ENCODE measurements at regions not wholly inside any gene's neighbourhood (a gene's known extent, or its start where the extent isn't known, plus 50 kb on each side); places are given as distances from the start of the nearest gene placed in this dataset.

- Mint-ChIP-seq H3K9me3 (peaks cover 7% of the 10 kb centered on the region in 2 donors), H3K27me3 (no peaks in the 10 kb centered on the region), H3K4me3 (no peak overlapping the region), H3K4me1 (ENCODE audit: low read depth in 2 of 2) (no peaks in the 10 kb centered on the region), H3K27ac (no peak overlapping the region), H3K36me3 (ENCODE audit: insufficient read depth) (no peaks in the 10 kb centered on the region)
- ATAC-seq (replicated peaks) (no peak), DNase-seq (no peak)
These were observed 696.0 kb upstream of the EEF2KMT start for GRCh38 chr16:5793556-5793955.

DNA sequence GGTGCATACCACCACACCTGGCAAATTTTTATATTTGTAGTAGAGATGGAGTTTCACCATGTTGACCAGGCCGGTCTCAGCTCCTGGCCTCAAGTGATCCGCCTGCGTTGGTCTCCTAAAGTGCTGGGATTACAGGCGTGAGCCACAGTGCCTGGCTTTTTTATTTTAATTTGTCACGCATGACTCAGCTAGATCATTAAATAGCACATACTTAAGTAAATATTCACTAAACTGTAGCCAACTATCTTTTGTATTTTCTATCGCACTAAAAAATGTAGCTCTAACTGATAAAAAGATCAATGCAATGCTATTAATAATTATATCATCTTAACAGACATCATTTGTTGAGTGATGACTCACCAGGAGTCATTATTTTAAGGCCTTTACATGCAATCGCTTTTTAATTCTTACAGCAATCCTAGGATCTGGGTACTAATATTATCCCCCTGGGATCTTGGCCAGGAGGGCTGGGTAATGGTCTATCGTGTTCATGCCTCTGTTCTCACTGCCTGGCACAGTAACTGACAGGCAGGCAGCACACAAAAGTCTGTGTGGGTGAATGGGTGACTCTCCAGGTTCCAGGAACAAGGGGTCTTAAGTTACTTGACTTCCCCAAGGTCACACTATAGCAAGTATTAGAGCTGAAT, 693.5 kb upstream of the EEF2KMT start:
- H3K4me3 Mint-ChIP-seq, result no peak overlapping the region
- H3K9me3 Mint-ChIP-seq, result peaks cover 6 to 10% of the 10 kb centered on the region in 2 donors
- no peak for DNase-seq
- H3K4me1 Mint-ChIP-seq (ENCODE audit: low read depth in 2 of 2), result no peaks in the 10 kb centered on the region
- no peak overlapping the region for H3K27ac Mint-ChIP-seq
- no peak for ATAC-seq (replicated peaks)
- no peaks in the 10 kb centered on the region for H3K27me3 Mint-ChIP-seq
- H3K36me3 Mint-ChIP-seq (ENCODE audit: insufficient read depth), result no peaks in the 10 kb centered on the region

- Mint-ChIP-seq H3K4me1 (ENCODE audit: low read depth in 2 of 2) (no peaks in the 10 kb centered on the region), H3K4me3 (no peak overlapping the region), H3K9me3 (peaks cover 9 to 12% of the 10 kb centered on the region in 2 donors), H3K36me3 (ENCODE audit: insufficient read depth) (no peaks in the 10 kb centered on the region), H3K27ac (no peak overlapping the region), H3K27me3 (no peaks in the 10 kb centered on the region)
- DNase-seq (no peak), ATAC-seq (replicated peaks) (no peak)
These were observed 692.9 kb upstream of the EEF2KMT start for GRCh38 chr16:5790512-5790911.

GRCh38 chr16:5789033-5789432, 691.4 kb upstream of the EEF2KMT start:
- H3K27me3 Mint-ChIP-seq, result no peaks in the 10 kb centered on the region
- no peak overlapping the region for H3K4me3 Mint-ChIP-seq
- ATAC-seq (replicated peaks), result no peak
- no peaks in the 10 kb centered on the region for H3K36me3 Mint-ChIP-seq (ENCODE audit: insufficient read depth)
- no peaks in the 10 kb centered on the region for H3K4me1 Mint-ChIP-seq (ENCODE audit: low read depth in 2 of 2)
- DNase-seq, result no peak
- H3K27ac Mint-ChIP-seq, result no peak overlapping the region
- H3K9me3 Mint-ChIP-seq, result peaks cover 6 to 11% of the 10 kb centered on the region in 2 donors

GRCh38 chr16:5781436-5781835, 683.8 kb upstream of the EEF2KMT start:
- H3K27ac Mint-ChIP-seq, result no peak overlapping the region
- H3K4me3 Mint-ChIP-seq, result no peak overlapping the region
- DNase-seq, result no peak
- no peaks in the 10 kb centered on the region for H3K36me3 Mint-ChIP-seq (ENCODE audit: insufficient read depth)
- peaks cover 13 to 26% of the 10 kb centered on the region in 2 donors for H3K9me3 Mint-ChIP-seq
- H3K4me1 Mint-ChIP-seq (ENCODE audit: low read depth in 2 of 2), result no peaks in the 10 kb centered on the region
- no peak for ATAC-seq (replicated peaks)
- no peaks in the 10 kb centered on the region for H3K27me3 Mint-ChIP-seq

DNA sequence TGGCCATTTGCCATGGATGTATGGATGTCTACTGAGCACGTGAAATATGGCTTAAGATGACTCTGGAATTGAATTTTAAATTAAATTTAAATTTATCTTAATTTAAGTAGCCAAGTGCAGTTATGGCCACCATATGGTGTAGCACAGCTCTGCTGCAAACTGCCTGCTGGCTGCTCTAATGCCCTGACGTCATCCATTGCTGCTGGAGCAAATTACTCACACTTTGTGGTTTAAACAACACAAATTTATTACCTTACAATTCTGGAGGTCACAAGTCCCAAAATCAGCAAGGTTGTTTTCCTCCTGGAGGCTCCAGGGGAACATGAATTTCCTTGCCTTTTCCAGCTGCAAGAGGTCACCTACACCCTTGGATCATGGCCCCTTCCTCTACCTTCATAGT, 679.3 kb upstream of the EEF2KMT start:
- peaks cover 9 to 15% of the 10 kb centered on the region in 2 donors for H3K9me3 Mint-ChIP-seq
- no peaks in the 10 kb centered on the region for H3K4me1 Mint-ChIP-seq (ENCODE audit: low read depth in 2 of 2)
- no peaks in the 10 kb centered on the region for H3K27me3 Mint-ChIP-seq
- no peak overlapping the region for H3K4me3 Mint-ChIP-seq
- H3K27ac Mint-ChIP-seq, result no peak overlapping the region
- no peak for ATAC-seq (replicated peaks)
- DNase-seq, result no peak
- no peaks in the 10 kb centered on the region for H3K36me3 Mint-ChIP-seq (ENCODE audit: insufficient read depth)

DNA sequence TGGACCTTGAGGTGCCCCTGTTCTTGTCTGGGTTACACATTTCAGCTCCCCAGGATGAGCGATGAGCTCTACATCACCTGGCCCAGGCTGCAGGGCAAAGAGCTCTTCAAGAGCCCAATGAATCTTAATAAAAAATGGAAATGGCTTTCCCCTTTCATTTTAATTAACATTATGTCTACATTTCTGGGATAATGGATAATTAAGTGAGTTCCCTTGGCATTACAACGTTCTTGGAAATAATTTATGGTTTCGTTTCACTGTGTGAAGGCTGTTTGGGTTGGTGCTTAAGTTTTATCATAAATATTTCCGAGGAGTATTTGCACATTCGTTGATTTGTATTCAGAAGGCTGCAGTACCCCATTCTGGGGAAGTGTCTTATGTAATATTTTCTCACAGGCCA, 678.3 kb upstream of the EEF2KMT start:
- H3K36me3 Mint-ChIP-seq (ENCODE audit: insufficient read depth), result no peaks in the 10 kb centered on the region
- H3K4me1 Mint-ChIP-seq (ENCODE audit: low read depth in 2 of 2), result no peaks in the 10 kb centered on the region
- DNase-seq, result no peak
- H3K4me3 Mint-ChIP-seq, result no peak overlapping the region
- H3K27ac Mint-ChIP-seq, result no peak overlapping the region
- no peak for ATAC-seq (replicated peaks)
- H3K27me3 Mint-ChIP-seq, result no peaks in the 10 kb centered on the region
- peaks cover 9 to 16% of the 10 kb centered on the region in 2 donors for H3K9me3 Mint-ChIP-seq

DNA sequence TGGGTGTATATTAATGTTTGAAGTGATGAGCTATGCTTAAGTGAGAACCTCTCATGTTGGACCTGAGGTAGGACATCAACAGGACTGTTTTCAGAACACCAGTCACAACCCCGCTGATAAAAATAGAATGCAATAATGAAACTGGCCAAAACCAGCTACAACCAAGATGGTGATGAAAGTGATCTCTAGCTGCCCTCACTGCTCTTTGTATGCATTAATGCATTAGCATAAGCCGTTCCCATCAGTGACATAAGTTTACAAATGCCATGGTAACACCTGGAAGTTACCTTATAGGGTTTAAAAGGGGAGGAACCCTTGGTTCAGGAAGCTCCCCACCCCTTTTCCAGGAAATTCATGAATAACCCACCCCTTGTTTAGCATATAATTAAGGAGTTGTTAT, 672.5 kb upstream of the EEF2KMT start:
- peaks cover 18 to 21% of the 10 kb centered on the region in 2 donors for H3K9me3 Mint-ChIP-seq
- no peak overlapping the region for H3K4me3 Mint-ChIP-seq
- no peak for DNase-seq
- no peaks in the 10 kb centered on the region for H3K4me1 Mint-ChIP-seq (ENCODE audit: low read depth in 2 of 2)
- no peaks in the 10 kb centered on the region for H3K27me3 Mint-ChIP-seq
- no peak overlapping the region for H3K27ac Mint-ChIP-seq
- no peaks in the 10 kb centered on the region for H3K36me3 Mint-ChIP-seq (ENCODE audit: insufficient read depth)
- ATAC-seq (replicated peaks), result no peak

GRCh38 chr16:5769513-5769912, 671.9 kb upstream of the EEF2KMT start:
- Mint-ChIP-seq H3K27ac (no peak overlapping the region), H3K4me3 (no peak overlapping the region), H3K27me3 (no peaks in the 10 kb centered on the region), H3K36me3 (ENCODE audit: insufficient read depth) (no peaks in the 10 kb centered on the region), H3K9me3 (peaks cover 18 to 21% of the 10 kb centered on the region in 2 donors), H3K4me1 (ENCODE audit: low read depth in 2 of 2) (no peaks in the 10 kb centered on the region)
- DNase-seq (no peak), ATAC-seq (replicated peaks) (no peak)

- H3K27me3 Mint-ChIP-seq, result no peaks in the 10 kb centered on the region
- H3K4me1 Mint-ChIP-seq (ENCODE audit: low read depth in 2 of 2), result no peaks in the 10 kb centered on the region
- DNase-seq, result no peak
- H3K27ac Mint-ChIP-seq, result no peak overlapping the region
- H3K36me3 Mint-ChIP-seq (ENCODE audit: insufficient read depth), result no peaks in the 10 kb centered on the region
- peaks cover 18 to 21% of the 10 kb centered on the region in 2 donors for H3K9me3 Mint-ChIP-seq
- no peak for ATAC-seq (replicated peaks)
- H3K4me3 Mint-ChIP-seq, result no peak overlapping the region
These were observed 670.9 kb upstream of the EEF2KMT start for GRCh38 chr16:5768445-5768844.

- Mint-ChIP-seq H3K4me1 (ENCODE audit: low read depth in 2 of 2) (no peaks in the 10 kb centered on the region), H3K9me3 (peaks cover 12 to 42% of the 10 kb centered on the region in 2 donors), H3K36me3 (ENCODE audit: insufficient read depth) (no peaks in the 10 kb centered on the region), H3K27me3 (no peaks in the 10 kb centered on the region), H3K4me3 (no peak overlapping the region), H3K27ac (no peak overlapping the region)
- no peak for DNase-seq
- no peak for ATAC-seq (replicated peaks)
These were observed 665.6 kb upstream of the EEF2KMT start for GRCh38 chr16:5763176-5763575.

DNA sequence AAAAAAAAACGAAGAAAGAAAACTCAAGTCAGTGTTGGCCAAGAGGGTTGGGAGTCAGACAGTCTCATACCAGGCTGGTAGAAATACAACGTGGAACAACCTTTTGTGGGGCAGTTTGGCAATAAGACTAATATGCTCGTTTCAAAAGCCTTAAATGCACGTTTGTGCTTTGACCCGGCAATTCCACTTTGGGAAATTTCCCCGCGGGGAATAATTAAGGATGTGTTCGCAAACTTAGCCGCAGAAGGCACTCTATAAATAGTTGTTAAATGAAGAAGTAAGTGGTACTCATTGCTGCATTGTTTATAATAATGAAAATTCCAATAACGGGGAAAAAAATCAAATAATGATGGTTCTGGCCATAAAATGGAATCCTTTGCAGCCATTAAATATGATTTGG, 664.8 kb upstream of the EEF2KMT start:
- Mint-ChIP-seq H3K36me3 (ENCODE audit: insufficient read depth) (no peaks in the 10 kb centered on the region), H3K4me1 (ENCODE audit: low read depth in 2 of 2) (no peaks in the 10 kb centered on the region), H3K4me3 (no peak overlapping the region), H3K27ac (no peak overlapping the region), H3K27me3 (no peaks in the 10 kb centered on the region), H3K9me3 (peaks cover 12 to 47% of the 10 kb centered on the region in 2 donors)
- ATAC-seq (replicated peaks), result no peak
- DNase-seq, result no peak

- Mint-ChIP-seq H3K27ac (no peak overlapping the region), H3K4me1 (ENCODE audit: low read depth in 2 of 2) (no peaks in the 10 kb centered on the region), H3K4me3 (no peak overlapping the region), H3K27me3 (no peaks in the 10 kb centered on the region), H3K36me3 (ENCODE audit: insufficient read depth) (no peaks in the 10 kb centered on the region), H3K9me3 (peaks cover 12 to 48% of the 10 kb centered on the region in 2 donors)
- no peak for DNase-seq
- ATAC-seq (replicated peaks), result no peak
These were observed 664.0 kb upstream of the EEF2KMT start for GRCh38 chr16:5761592-5761991.

DNA sequence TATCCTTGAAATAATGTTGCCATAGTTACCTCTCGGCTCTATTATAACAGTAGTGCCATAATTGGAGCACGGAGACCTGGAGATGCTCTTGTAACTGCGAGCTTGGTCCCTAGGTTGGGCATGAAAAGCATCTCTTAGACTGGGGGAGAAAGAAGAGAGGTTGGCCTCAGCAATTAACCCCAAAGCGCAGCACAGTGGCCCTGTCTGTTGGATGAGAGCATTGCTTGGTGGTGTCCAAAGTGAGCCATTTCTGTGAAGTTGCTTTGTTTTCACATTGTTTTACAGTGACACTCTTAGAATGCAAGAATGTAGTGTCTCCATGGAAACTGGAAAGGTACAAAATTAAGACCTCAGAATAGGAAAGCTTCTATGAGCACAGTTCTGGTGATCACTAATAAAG, 660.7 kb upstream of the EEF2KMT start:
- no peak overlapping the region for H3K4me3 Mint-ChIP-seq
- DNase-seq, result no peak
- no peak overlapping the region for H3K27ac Mint-ChIP-seq
- H3K36me3 Mint-ChIP-seq (ENCODE audit: insufficient read depth), result no peaks in the 10 kb centered on the region
- H3K9me3 Mint-ChIP-seq, result peaks cover 10 to 46% of the 10 kb centered on the region in 2 donors
- H3K4me1 Mint-ChIP-seq (ENCODE audit: low read depth in 2 of 2), result no peaks in the 10 kb centered on the region
- H3K27me3 Mint-ChIP-seq, result peaks cover 0 to 7% of the 10 kb centered on the region in 2 donors
- ATAC-seq (replicated peaks), result no peak

GRCh38 chr16:5756969-5757368, 659.4 kb upstream of the EEF2KMT start:
- H3K4me1 Mint-ChIP-seq (ENCODE audit: low read depth in 2 of 2), result no peaks in the 10 kb centered on the region
- H3K27me3 Mint-ChIP-seq, result peaks cover 0 to 7% of the 10 kb centered on the region in 2 donors
- no peak for DNase-seq
- no peak overlapping the region for H3K4me3 Mint-ChIP-seq
- no peaks in the 10 kb centered on the region for H3K36me3 Mint-ChIP-seq (ENCODE audit: insufficient read depth)
- peaks cover 12 to 46% of the 10 kb centered on the region in 2 donors for H3K9me3 Mint-ChIP-seq
- H3K27ac Mint-ChIP-seq, result no peak overlapping the region
- ATAC-seq (replicated peaks), result no peak
